ENCODE measurements at regions not wholly inside any gene's neighbourhood (a gene's known extent, or its start where the extent isn't known, plus 50 kb on each side); places are given as distances from the start of the nearest gene placed in this dataset.

DNA sequence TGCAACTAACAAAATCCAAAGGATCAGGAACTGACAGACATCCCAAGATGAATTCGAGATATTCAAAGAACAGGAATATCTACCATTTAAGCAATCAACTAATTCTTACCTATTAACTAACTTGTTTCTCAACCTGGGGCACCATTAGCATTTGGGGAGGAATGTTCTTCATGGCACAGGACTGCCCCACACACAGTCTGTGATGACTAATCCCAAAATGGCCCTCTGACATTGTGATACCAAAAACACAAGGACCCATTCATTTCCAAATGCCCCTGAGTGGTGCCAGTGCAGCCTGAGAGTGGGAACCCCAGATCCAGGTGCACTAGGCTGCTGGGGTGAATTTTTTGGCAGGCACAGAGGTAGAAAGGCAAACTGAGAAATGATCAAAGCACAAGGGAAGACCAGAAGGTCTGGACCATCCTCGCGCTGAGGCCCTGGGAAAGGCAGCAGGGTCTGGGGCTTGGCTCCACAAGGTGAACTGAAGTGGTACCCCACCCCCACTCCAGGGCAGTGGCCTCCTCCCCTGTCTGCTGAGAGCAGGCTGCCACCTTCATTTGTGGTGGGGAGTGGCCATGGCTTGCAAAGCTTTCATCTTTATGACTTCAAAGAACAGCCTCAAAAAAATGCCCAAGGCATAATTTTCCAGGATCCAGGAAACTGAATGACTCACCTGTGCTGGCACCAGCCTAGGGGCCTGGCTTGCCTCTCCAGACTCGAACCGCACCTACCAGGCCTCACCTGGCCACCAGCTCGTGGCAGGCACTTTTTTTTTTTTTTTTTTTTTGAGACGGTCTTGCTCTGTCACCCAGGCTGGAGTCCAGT is 122.4 kb downstream of the BCOR start:
- TF ChIP-seq, protein P1, sequence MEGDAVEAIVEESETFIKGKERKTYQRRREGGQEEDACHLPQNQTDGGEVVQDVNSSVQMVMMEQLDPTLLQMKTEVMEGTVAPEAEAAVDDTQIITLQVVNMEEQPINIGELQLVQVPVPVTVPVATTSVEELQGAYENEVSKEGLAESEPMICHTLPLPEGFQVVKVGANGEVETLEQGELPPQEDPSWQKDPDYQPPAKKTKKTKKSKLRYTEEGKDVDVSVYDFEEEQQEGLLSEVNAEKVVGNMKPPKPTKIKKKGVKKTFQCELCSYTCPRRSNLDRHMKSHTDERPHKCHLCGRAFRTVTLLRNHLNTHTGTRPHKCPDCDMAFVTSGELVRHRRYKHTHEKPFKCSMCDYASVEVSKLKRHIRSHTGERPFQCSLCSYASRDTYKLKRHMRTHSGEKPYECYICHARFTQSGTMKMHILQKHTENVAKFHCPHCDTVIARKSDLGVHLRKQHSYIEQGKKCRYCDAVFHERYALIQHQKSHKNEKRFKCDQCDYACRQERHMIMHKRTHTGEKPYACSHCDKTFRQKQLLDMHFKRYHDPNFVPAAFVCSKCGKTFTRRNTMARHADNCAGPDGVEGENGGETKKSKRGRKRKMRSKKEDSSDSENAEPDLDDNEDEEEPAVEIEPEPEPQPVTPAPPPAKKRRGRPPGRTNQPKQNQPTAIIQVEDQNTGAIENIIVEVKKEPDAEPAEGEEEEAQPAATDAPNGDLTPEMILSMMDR (conservative IDR thresholded peaks at IDR 0.05; ENCODE audit: low read depth, low read length): no peak
- TF ChIP-seq MXI1 (IDR thresholded peaks at IDR 0.05; ENCODE audit: borderline replicate concordance, low read depth, low read length) (no peak), CEBPB (IDR thresholded peaks at IDR 0.05; ENCODE audit: low read depth, low read length) (no peak), RAD21 (IDR thresholded peaks at IDR 0.05; ENCODE audit: low read length) (no peak), NFE2L2 (IDR thresholded peaks at IDR 0.05; ENCODE audit: low read depth, low read length) (no peak), POLR2A (IDR thresholded peaks at IDR 0.05; ENCODE audit: low read depth, low read length) (no peak), RFX5 (IDR thresholded peaks at IDR 0.05; ENCODE audit: low read depth, low read length) (no peak), MAFK (IDR thresholded peaks at IDR 0.05; ENCODE audit: low read depth, low read length) (no peak), SMC3 (IDR thresholded peaks at IDR 0.05; ENCODE audit: low read depth, low read length) (no peak)
- TF ChIP-seq, protein P2, sequence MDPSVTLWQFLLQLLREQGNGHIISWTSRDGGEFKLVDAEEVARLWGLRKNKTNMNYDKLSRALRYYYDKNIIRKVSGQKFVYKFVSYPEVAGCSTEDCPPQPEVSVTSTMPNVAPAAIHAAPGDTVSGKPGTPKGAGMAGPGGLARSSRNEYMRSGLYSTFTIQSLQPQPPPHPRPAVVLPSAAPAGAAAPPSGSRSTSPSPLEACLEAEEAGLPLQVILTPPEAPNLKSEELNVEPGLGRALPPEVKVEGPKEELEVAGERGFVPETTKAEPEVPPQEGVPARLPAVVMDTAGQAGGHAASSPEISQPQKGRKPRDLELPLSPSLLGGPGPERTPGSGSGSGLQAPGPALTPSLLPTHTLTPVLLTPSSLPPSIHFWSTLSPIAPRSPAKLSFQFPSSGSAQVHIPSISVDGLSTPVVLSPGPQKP (IDR thresholded peaks at IDR 0.05; ENCODE audit: borderline replicate concordance, low read depth, low read length): no peak

Data from IMR-90 (cell line).